ENCODE measurements at regions not wholly inside any gene's neighbourhood (a gene's known extent, or its start where the extent isn't known, plus 50 kb on each side); places are given as distances from the start of the nearest gene placed in this dataset.

- Histone ChIP-seq H3K4me1 (ENCODE audit: control insufficient read depth in 1 of 2, insufficient read depth in 2 of 2, low read length in 2 of 2) (no peaks in the 10 kb centered on the region), H3K4me3 (replicated peaks in 1 of 3; ENCODE audit: low read depth in 2 of 3, low read length in 3 of 3) (no peak overlapping the region), H3K36me3 (replicated peaks in 1 of 2; ENCODE audit: control insufficient read depth in 1 of 2, insufficient read depth in 2 of 2, low read length in 2 of 2) (no peaks in the 10 kb centered on the region), H2AFZ (ENCODE audit: insufficient read depth, low read depth, low read length, poor library complexity, severe bottlenecking) (no peak overlapping the region), H3K27me3 (ENCODE audit: control insufficient read depth in 2 of 2, insufficient read depth in 2 of 2, low read length in 2 of 2) (no peaks in the 10 kb centered on the region), H3K27ac (ENCODE audit: low read depth in 1 of 2, low read length in 2 of 2) (no peak overlapping the region), H4K20me1 (ENCODE audit: insufficient read depth, low read length) (no peaks in the 10 kb centered on the region), H3K79me2 (ENCODE audit: insufficient read depth, low read length) (no peaks in the 10 kb centered on the region), H3K9ac (ENCODE audit: insufficient read depth, low read length, poor library complexity, severe bottlenecking) (no peak overlapping the region), H3K9me3 (replicated peaks in 1 of 2; ENCODE audit: control insufficient read depth in 1 of 2, insufficient read depth in 1 of 2, low read length in 2 of 2) (no peaks in the 10 kb centered on the region), H3K4me2 (replicated peaks; ENCODE audit: extremely low read depth, low read length, poor library complexity, severe bottlenecking) (no peak overlapping the region)
- Mint-ChIP-seq H3K4me1 (peaks cover 4% of the 10 kb centered on the region), H3K27ac (no peak overlapping the region), H3K9me3 (no peaks in the 10 kb centered on the region), H3K4me3 (no peak overlapping the region), H3K27me3 (ENCODE audit: low read depth in 3 of 3) (peaks cover 0 to 2% (median 0%) of the 10 kb centered on the region in 3 donors), H3K36me3 (no peaks in the 10 kb centered on the region)
- no peak for TF ChIP-seq CTCF (IDR thresholded peaks at IDR 0.05)
- intact Hi-C loops (cut with micrococcal nuclease), result no loop called here
- DNase-seq, result no peak
- 83% methylated on average over 1 of the region's 3 CpGs for WGBS (ENCODE audit: insufficient coverage)
Measured at GRCh38 chr6:56862415-56863175, 92.3 kb upstream of the BEND6 start.

GRCh38 chr6:56860475-56860874 is 94.4 kb upstream of the BEND6 start:
- Mint-ChIP-seq H3K4me3 (no peak overlapping the region), H3K9me3 (no peaks in the 10 kb centered on the region), H3K4me1 (peaks cover 11% of the 10 kb centered on the region), H3K27me3 (ENCODE audit: low read depth in 3 of 3) (peaks cover 0 to 2% (median 0%) of the 10 kb centered on the region in 3 donors), H3K36me3 (no peaks in the 10 kb centered on the region), H3K27ac (no peak overlapping the region)
- Histone ChIP-seq H3K4me1 (ENCODE audit: control insufficient read depth in 1 of 2, insufficient read depth in 2 of 2, low read length in 2 of 2) (no peaks in the 10 kb centered on the region), H3K4me2 (replicated peaks; ENCODE audit: extremely low read depth, low read length, poor library complexity, severe bottlenecking) (no peak overlapping the region), H3K9me3 (replicated peaks in 1 of 2; ENCODE audit: control insufficient read depth in 1 of 2, insufficient read depth in 1 of 2, low read length in 2 of 2) (no peaks in the 10 kb centered on the region), H3K27ac (ENCODE audit: low read depth in 1 of 2, low read length in 2 of 2) (no peak overlapping the region), H3K27me3 (ENCODE audit: control insufficient read depth in 2 of 2, insufficient read depth in 2 of 2, low read length in 2 of 2) (no peaks in the 10 kb centered on the region), H2AFZ (ENCODE audit: insufficient read depth, low read depth, low read length, poor library complexity, severe bottlenecking) (no peak overlapping the region), H3K9ac (ENCODE audit: insufficient read depth, low read length, poor library complexity, severe bottlenecking) (no peak overlapping the region), H3K4me3 (replicated peaks in 1 of 3; ENCODE audit: low read depth in 2 of 3, low read length in 3 of 3) (no peak overlapping the region), H4K20me1 (ENCODE audit: insufficient read depth, low read length) (no peaks in the 10 kb centered on the region), H3K79me2 (ENCODE audit: insufficient read depth, low read length) (no peaks in the 10 kb centered on the region), H3K36me3 (replicated peaks in 1 of 2; ENCODE audit: control insufficient read depth in 1 of 2, insufficient read depth in 2 of 2, low read length in 2 of 2) (no peaks in the 10 kb centered on the region)
- intact Hi-C loops (cut with micrococcal nuclease), result no loop called here
- TF ChIP-seq CTCF (IDR thresholded peaks at IDR 0.05), result no peak
- WGBS (ENCODE audit: insufficient coverage), result no CpG with 5 or more reads among the region's 4 CpGs
- DNase-seq, result no peak
